Psoas muscle (tissue), 7 donors: ENCODE measurements at regions not wholly inside any gene's neighbourhood (a gene's known extent, or its start where the extent isn't known, plus 50 kb on each side); places are given as distances from the start of the nearest gene placed in this dataset.

Experiments used
- ATAC-seq, 4 donors: fragments of 200-7000 bp; cut with Tn5 transposase; one replicate each; pipeline ENCODE4 v1.9.1; 2020; ENCODE audit warnings: moderate library complexity in 3 of 4, mild to moderate bottlenecking in 2 of 4
- DNase-seq, 2 donors: peaks; one replicate each; pipeline ENCODE4 v3.0.0-alpha.2; 2020
- H3K27ac ChIP-seq: fragments of 200-600 bp; one replicate; pipeline ENCODE4 v1.8.0; 2022
- H3K27me3 ChIP-seq, 3 donors: fragments of 200-600 bp in 1 of 3; one replicate each; pipeline versions ENCODE4 v1.6.1 to v1.8.0; 2013 to 2022; ENCODE audit warnings: low read length in 2 of 3, mild to moderate bottlenecking in 2 of 3, moderate library complexity in 1 of 3; ENCODE audit not compliant: insufficient read depth in 3 of 3
- H3K36me3 ChIP-seq, 2 donors: fragments of 200-600 bp in 1 of 2; one replicate each; pipeline versions ENCODE4 v1.6.1 to v1.8.0; 2013 to 2022; ENCODE audit warnings: low read depth in 1 of 2, mild to moderate bottlenecking in 1 of 2, moderate library complexity in 1 of 2; ENCODE audit not compliant: insufficient read depth in 1 of 2
- H3K4me1 ChIP-seq: fragments of 200-600 bp; one replicate; pipeline ENCODE4 v1.8.0; 2022
- H3K4me3 ChIP-seq: fragments of 200-600 bp; one replicate; pipeline ENCODE4 v1.8.0; 2022; ENCODE audit warnings: mild to moderate bottlenecking
- H3K9me3 ChIP-seq: fragments of 200-600 bp; one replicate; pipeline ENCODE4 v1.8.0; 2022
- CTCF ChIP-seq: fragments of 200-600 bp; IDR thresholded peaks from one replicate; pipeline ENCODE4 v1.8.0; 2022; ENCODE audit warnings: antibody characterized with exemption
- WGBS, 3 donors: extraction: QIAGEN DNeasy Blood & Tissue Kit; methylation state at CpG; one replicate each; pipeline versions ENCODE4 v1.1.6 to v1.1.7; 2013; 5-methylcytosine and 5-hydroxymethylcytosine counted together
- intact Hi-C, 2 donors: fragments of 100-400 bp; cut with DNase I; formaldehyde crosslinking; loops; one replicate each; pipeline versions ENCODE4 v1.11.0 to v1.14.2; 2022
- donor health status: healthy with polysubstance abuse.
- donor health status: DM: no; HTN: no; CAD: no; lungs with moderate emphysema.
- donor health status: Bipolar disorder and iron deficiency.
- donor health status: healthy.
- donor health status: DM: yes; HTN: yes; CAD: no.
- donor health status: DM: no; HTN: no; CAD: no.
- donor health status: DM: yes; HTN: yes; CAD: no.

DNA sequence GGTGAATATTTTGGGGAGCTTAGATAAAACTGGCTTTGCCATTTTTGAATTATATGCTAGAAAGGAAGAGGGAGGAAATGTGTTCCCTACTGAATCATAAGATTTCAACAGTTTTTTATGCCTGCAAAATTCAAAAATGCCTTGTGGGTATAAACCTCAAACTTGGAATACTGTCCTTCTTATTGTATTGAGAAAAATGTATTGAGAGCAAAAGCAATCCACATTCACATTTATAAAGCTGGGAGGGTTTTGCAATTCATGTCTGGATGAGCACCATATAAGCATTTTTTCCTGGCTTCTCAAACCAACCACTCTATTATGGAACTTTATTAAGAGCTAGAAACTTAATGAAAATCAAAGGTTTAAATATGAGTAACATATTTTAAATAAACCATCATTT, 289.8 kb downstream of the PCDH7 start:
- Histone ChIP-seq H3K4me3 (no peak overlapping the region), H3K27me3 (no peaks in the 10 kb centered on the region), H3K36me3 (no peaks in the 10 kb centered on the region), H3K4me1 (no peaks in the 10 kb centered on the region), H3K27ac (no peak overlapping the region), H3K9me3 (no peaks in the 10 kb centered on the region)
- DNase-seq, result no peak
- TF ChIP-seq CTCF, result no peak
- ATAC-seq, result no peak
- intact Hi-C loops, result no loop called here

DNA sequence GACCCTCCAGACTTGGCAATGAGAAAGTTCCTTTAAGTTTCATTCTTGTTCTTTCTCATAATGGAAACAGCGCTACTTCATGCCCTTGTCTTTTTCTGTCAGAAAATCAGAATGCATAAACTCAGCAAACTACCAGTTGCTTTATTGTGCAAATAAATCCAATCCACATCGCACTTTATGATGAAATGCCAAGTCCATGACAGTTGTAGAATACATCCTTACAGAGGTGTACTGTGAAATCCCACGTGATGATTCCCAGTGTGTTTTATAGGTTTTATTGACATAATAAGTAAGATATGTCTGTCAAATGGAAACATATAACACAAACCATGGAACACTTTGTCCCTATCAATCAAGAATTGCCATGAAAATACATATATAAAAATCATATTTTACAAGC, 295.0 kb downstream of the PCDH7 start:
- intact Hi-C loops, result no loop called here
- no peak for TF ChIP-seq CTCF
- H3K4me1 ChIP-seq, result no peaks in the 10 kb centered on the region
- WGBS, 3 donors, result 78 to 91% (median 82%) methylated on average over 3 of the region's 3 CpGs
- H3K36me3 ChIP-seq, result no peaks in the 10 kb centered on the region
- DNase-seq (no peak), ATAC-seq (no peak)
- no peak overlapping the region for H3K27ac ChIP-seq
- H3K9me3 ChIP-seq, result no peaks in the 10 kb centered on the region
- H3K4me3 ChIP-seq, result no peak overlapping the region
- no peaks in the 10 kb centered on the region for H3K27me3 ChIP-seq

DNA sequence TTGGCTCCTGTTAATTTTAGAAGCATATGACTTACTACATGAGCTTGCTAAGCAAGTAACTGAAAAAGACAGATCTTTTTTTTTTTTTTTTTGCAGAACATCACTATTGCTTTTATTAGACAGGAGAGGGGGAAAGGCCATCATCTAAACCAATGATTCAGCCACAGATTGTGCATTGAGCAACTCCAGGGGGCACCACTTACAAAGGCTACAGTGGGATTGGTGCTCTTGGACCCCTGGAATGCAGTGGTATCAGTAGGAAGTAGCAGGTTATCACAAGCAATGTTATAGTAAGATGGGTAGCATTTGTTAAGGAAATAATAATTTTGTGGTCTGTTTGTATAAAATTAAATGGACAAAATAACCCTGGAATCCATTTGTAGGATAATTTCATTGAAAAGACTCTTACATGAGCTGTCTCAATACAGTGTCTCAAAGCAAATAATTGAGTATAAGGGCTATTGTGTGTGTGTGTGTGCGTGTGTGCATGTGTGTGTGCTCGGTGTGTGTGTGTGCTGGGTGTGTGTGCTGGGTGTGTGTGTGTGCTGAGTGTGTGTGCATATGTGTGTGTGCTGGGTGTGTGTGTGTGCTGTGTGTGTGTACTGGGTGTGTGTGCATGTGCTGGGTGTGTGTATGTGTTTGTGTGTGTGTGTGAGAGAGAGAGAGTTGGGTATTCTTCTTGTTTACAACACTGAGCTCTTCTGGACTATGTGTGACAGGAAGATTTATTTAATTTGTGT, 296.3 kb downstream of the PCDH7 start:
- Histone ChIP-seq H3K4me1 (no peaks in the 10 kb centered on the region), H3K27ac (no peak overlapping the region), H3K27me3 (no peaks in the 10 kb centered on the region), H3K4me3 (no peak overlapping the region), H3K36me3 (no peaks in the 10 kb centered on the region), H3K9me3 (no peaks in the 10 kb centered on the region)
- intact Hi-C loops, result no loop called here
- WGBS, 3 donors, result 93 to 96% (median 94%) methylated on average over 2 of the region's 2 CpGs
- ATAC-seq (no peak), DNase-seq (no peak)
- no peak for TF ChIP-seq CTCF

DNA sequence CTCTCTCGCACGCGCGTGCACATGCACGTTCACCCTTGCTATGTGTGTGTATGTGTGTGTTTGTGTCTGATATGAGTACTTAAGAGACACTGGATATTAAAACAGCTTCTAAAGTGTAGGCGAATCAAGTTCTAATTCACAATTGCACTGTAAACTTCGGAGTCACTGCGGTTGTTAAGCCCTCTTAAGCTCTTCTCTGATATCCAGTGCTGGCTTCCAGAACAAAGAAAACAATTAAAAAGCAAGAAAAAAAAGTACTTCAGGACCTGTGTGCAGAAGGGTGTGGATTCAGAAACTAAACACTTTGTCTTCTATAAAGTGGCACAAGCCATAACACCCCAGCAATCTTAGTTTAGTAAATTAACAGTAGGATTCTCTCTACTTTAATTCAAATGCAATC, 300.2 kb downstream of the PCDH7 start:
- DNase-seq, result no peak
- TF ChIP-seq CTCF, result no peak
- Histone ChIP-seq H3K4me1 (no peaks in the 10 kb centered on the region), H3K9me3 (no peaks in the 10 kb centered on the region), H3K36me3 (no peaks in the 10 kb centered on the region), H3K27me3 (no peaks in the 10 kb centered on the region), H3K27ac (no peak overlapping the region), H3K4me3 (no peak overlapping the region)
- intact Hi-C loops, result no loop called here
- ATAC-seq, result no peak
- 78 to 79% (median 79%) methylated on average over 8 of the region's 8 CpGs for WGBS, 3 donors

DNA sequence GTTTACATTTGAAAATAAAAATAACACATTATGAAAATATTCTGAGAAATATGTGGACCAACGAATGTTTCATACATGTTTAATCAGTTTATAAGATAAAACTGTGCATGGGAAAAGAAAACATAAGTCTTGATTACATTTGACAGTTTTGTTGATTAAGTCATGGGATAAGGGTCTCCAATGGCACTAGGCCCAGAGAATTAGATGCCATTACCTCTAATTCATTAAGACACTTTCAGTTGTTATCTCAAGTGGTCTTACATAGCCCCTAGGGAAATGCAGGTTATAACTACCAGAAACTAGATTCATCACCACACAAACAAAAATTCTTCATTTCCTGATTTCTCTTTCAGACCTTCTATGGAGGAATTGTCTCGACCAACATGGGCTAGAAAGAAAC, 300.8 kb downstream of the PCDH7 start:
- Histone ChIP-seq H3K9me3 (no peaks in the 10 kb centered on the region), H3K27ac (no peak overlapping the region), H3K4me3 (no peak overlapping the region), H3K36me3 (no peaks in the 10 kb centered on the region), H3K4me1 (no peaks in the 10 kb centered on the region), H3K27me3 (no peaks in the 10 kb centered on the region)
- WGBS, 3 donors, result 84 to 95% (median 89%) methylated on average over 2 of the region's 2 CpGs
- DNase-seq, result no peak
- intact Hi-C loops, result no loop called here
- no peak for ATAC-seq
- TF ChIP-seq CTCF, result no peak
